GM12878 (cell line): ENCODE measurements at regions not wholly inside any gene's neighbourhood (a gene's known extent, or its start where the extent isn't known, plus 50 kb on each side); places are given as distances from the start of the nearest gene placed in this dataset.

ENCODE experiments used
- CTCF ChIP-seq, 3 experiments: IDR thresholded peaks in 2 of 3; conservative IDR thresholded peaks in 1 of 3; 2 replicates each; pipeline ENCODE4 v1.5.1; 2011; ENCODE audit warnings: low read depth in 3 of 3, low read length in 3 of 3, mild to moderate bottlenecking in 3 of 3, control low read depth in 2 of 3, moderate library complexity in 2 of 3, inconsistent platforms in 1 of 3, mixed read lengths in 1 of 3; ENCODE audit not compliant: control insufficient read depth in 2 of 3, insufficient read depth in 1 of 3; ENCODE audit errors: extremely low read depth in 1 of 3
- EP300 ChIP-seq, 2 experiments: fragments of 150-350 bp in 1 of 2; IDR thresholded peaks; 2 replicates each; pipeline ENCODE4 v1.6.1; 2011 to 2012; ENCODE audit warnings: low read depth in 2 of 2, low read length in 2 of 2, borderline replicate concordance in 1 of 2, improper control_type of control experiment in 1 of 2, inconsistent platforms in 1 of 2; ENCODE audit not compliant: control insufficient read depth in 1 of 2
- NFIC ChIP-seq: IDR thresholded peaks from 2 replicates; pipeline ENCODE4 v1.6.1; 2012; ENCODE audit warnings: low read depth, mild to moderate bottlenecking, inconsistent platforms, low read length, moderate library complexity
- POLR2AphosphoS5 ChIP-seq: IDR thresholded peaks from 2 replicates; pipeline ENCODE4 v1.6.1; 2011; ENCODE audit warnings: mild to moderate bottlenecking, low read length, inconsistent platforms
- REST ChIP-seq: IDR thresholded peaks from 2 replicates; pipeline ENCODE4 v1.6.1; 2012; ENCODE audit warnings: mild to moderate bottlenecking, low read depth, low read length
- STAT3 ChIP-seq: IDR thresholded peaks from 2 replicates; pipeline ENCODE4 v1.6.1; 2011; ENCODE audit warnings: low read depth, low read length, improper control_type of control experiment
- TF ChIP-seq, protein P1 (sequence below): IDR thresholded peaks from 2 replicates; pipeline ENCODE4 v1.6.1; 2012; ENCODE audit warnings: improper control_type of control experiment, low read depth, low read length; ENCODE audit not compliant: insufficient replicate concordance

GRCh38 chr5:23318166-23318565 is 189.2 kb upstream of the PRDM9 start:
- no peak for TF ChIP-seq NFIC
- no peak for TF ChIP-seq POLR2AphosphoS5
- TF ChIP-seq, protein P1, sequence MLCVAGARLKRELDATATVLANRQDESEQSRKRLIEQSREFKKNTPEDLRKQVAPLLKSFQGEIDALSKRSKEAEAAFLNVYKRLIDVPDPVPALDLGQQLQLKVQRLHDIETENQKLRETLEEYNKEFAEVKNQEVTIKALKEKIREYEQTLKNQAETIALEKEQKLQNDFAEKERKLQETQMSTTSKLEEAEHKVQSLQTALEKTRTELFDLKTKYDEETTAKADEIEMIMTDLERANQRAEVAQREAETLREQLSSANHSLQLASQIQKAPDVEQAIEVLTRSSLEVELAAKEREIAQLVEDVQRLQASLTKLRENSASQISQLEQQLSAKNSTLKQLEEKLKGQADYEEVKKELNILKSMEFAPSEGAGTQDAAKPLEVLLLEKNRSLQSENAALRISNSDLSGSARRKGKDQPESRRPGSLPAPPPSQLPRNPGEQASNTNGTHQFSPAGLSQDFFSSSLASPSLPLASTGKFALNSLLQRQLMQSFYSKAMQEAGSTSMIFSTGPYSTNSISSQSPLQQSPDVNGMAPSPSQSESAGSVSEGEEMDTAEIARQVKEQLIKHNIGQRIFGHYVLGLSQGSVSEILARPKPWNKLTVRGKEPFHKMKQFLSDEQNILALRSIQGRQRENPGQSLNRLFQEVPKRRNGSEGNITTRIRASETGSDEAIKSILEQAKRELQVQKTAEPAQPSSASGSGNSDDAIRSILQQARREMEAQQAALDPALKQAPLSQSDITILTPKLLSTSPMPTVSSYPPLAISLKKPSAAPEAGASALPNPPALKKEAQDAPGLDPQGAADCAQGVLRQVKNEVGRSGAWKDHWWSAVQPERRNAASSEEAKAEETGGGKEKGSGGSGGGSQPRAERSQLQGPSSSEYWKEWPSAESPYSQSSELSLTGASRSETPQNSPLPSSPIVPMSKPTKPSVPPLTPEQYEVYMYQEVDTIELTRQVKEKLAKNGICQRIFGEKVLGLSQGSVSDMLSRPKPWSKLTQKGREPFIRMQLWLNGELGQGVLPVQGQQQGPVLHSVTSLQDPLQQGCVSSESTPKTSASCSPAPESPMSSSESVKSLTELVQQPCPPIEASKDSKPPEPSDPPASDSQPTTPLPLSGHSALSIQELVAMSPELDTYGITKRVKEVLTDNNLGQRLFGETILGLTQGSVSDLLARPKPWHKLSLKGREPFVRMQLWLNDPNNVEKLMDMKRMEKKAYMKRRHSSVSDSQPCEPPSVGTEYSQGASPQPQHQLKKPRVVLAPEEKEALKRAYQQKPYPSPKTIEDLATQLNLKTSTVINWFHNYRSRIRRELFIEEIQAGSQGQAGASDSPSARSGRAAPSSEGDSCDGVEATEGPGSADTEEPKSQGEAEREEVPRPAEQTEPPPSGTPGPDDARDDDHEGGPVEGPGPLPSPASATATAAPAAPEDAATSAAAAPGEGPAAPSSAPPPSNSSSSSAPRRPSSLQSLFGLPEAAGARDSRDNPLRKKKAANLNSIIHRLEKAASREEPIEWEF: no peak
- TF ChIP-seq CTCF (IDR thresholded peaks at IDR 0.05 in 2 of 3, conservative IDR thresholded peaks at IDR 0.05 in 1 of 3; ENCODE audit: control insufficient read depth in 2 of 3, extremely low read depth in 1 of 3, insufficient read depth in 1 of 3, low read depth in 3 of 3, low read length in 3 of 3): no peak
- TF ChIP-seq REST: no peak
- TF ChIP-seq EP300 (IDR thresholded peaks at IDR 0.05; ENCODE audit: borderline replicate concordance in 1 of 2, control insufficient read depth in 1 of 2, low read depth in 2 of 2, low read length in 2 of 2): no peak
- TF ChIP-seq STAT3: no peak
